Keratinocyte (primary cell): ENCODE measurements at regions not wholly inside any gene's neighbourhood (a gene's known extent, or its start where the extent isn't known, plus 50 kb on each side); places are given as distances from the start of the nearest gene placed in this dataset.

Experiments
- EZH2 ChIP-seq: IDR thresholded peaks from one replicate; pipeline ENCODE4 v1.6.1; 2012; ENCODE audit warnings: inconsistent platforms, mild to moderate bottlenecking, low read length, moderate library complexity
- TF ChIP-seq, protein P1 (sequence below), 3 experiments: IDR thresholded peaks in 1 of 3; conservative IDR thresholded peaks in 1 of 3; optimal IDR thresholded peaks in 1 of 3; 2 replicates in 2 of 3; 3 replicates in 1 of 3; pipeline versions ENCODE3 to v1.5.1; 2011; ENCODE audit warnings: low read length in 3 of 3, mild to moderate bottlenecking in 3 of 3, moderate library complexity in 2 of 3, control low read depth in 1 of 3, inconsistent platforms in 1 of 3; ENCODE audit not compliant: insufficient read depth in 2 of 3; ENCODE audit errors: extremely low read depth in 1 of 3

- TF ChIP-seq, protein P1, sequence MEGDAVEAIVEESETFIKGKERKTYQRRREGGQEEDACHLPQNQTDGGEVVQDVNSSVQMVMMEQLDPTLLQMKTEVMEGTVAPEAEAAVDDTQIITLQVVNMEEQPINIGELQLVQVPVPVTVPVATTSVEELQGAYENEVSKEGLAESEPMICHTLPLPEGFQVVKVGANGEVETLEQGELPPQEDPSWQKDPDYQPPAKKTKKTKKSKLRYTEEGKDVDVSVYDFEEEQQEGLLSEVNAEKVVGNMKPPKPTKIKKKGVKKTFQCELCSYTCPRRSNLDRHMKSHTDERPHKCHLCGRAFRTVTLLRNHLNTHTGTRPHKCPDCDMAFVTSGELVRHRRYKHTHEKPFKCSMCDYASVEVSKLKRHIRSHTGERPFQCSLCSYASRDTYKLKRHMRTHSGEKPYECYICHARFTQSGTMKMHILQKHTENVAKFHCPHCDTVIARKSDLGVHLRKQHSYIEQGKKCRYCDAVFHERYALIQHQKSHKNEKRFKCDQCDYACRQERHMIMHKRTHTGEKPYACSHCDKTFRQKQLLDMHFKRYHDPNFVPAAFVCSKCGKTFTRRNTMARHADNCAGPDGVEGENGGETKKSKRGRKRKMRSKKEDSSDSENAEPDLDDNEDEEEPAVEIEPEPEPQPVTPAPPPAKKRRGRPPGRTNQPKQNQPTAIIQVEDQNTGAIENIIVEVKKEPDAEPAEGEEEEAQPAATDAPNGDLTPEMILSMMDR (optimal IDR thresholded peaks at IDR 0.05 in 1 of 3, IDR thresholded peaks at IDR 0.05 in 1 of 3, conservative IDR thresholded peaks at IDR 0.05 in 1 of 3; ENCODE audit: extremely low read depth in 1 of 3, insufficient read depth in 2 of 3, low read length in 3 of 3): no peak
- no peak for TF ChIP-seq EZH2
Observed at GRCh38 chr11:128130052-128130451, 457.3 kb downstream of the ETS1 start.
